Tibial nerve (tissue), 4 donors: ENCODE measurements at regions not wholly inside any gene's neighbourhood (a gene's known extent, or its start where the extent isn't known, plus 50 kb on each side); places are given as distances from the start of the nearest gene placed in this dataset.

Source experiments
- DNase-seq, 2 donors: peaks; one replicate each; pipeline ENCODE4 v3.0.0-alpha.2; 2019; ENCODE audit warnings: low spot score in 2 of 2
- H3K27ac ChIP-seq, 4 donors: fragments of 200-600 bp; sonication (generic) in 3 of 4; one replicate each; pipeline ENCODE4 v1.5.1; 2017 to 2019; ENCODE audit warnings: mild to moderate bottlenecking in 1 of 4
- H3K27me3 ChIP-seq, 2 donors: fragments of 200-600 bp; sonication (generic) in 1 of 2; one replicate each; pipeline versions ENCODE4 v1.5.1 to v1.6.0; 2017 to 2019
- H3K36me3 ChIP-seq, 3 donors: fragments of 200-600 bp; sonication (generic); one replicate each; pipeline ENCODE4 v1.5.1; 2018 to 2019
- H3K4me1 ChIP-seq, 4 donors: fragments of 200-600 bp; sonication (generic) in 3 of 4; one replicate each; pipeline ENCODE4 v1.5.1; 2017 to 2019
- H3K4me3 ChIP-seq, 4 donors: fragments of 200-600 bp; sonication (generic) in 3 of 4; one replicate each; pipeline ENCODE4 v1.5.1; 2017 to 2019; ENCODE audit warnings: mild to moderate bottlenecking in 1 of 4, moderate library complexity in 1 of 4
- H3K9me3 ChIP-seq, 4 donors: fragments of 200-600 bp; sonication (generic) in 3 of 4; one replicate each; pipeline ENCODE4 v1.5.1; 2017 to 2019
- EP300 ChIP-seq, 2 donors: sonication (generic); formaldehyde crosslinking; IDR thresholded peaks; one replicate each; pipeline ENCODE4 v1.6.1; 2017; ENCODE audit warnings: antibody characterized with exemption in 2 of 2, mild to moderate bottlenecking in 1 of 2
- POLR2A ChIP-seq, 2 donors: fragments of 450-650 bp; IDR thresholded peaks; one replicate each; pipeline ENCODE4 v1.6.1; 2017; ENCODE audit warnings: antibody characterized with exemption in 2 of 2, mild to moderate bottlenecking in 2 of 2, moderate library complexity in 2 of 2
- WGBS, 2 donors: methylation state at CpG; one replicate each; pipeline ENCODE4 v1.1.5; 2018; 5-methylcytosine and 5-hydroxymethylcytosine counted together
- TF ChIP-seq, protein P1 (sequence below), 5 experiments: fragments of 200-600 bp in 3 of 5; fragments of 450-650 bp in 2 of 5; sonication (generic) in 3 of 5; IDR thresholded peaks; one replicate each; pipeline ENCODE4 v1.5.1; 2016 to 2019; ENCODE audit warnings: antibody characterized with exemption in 5 of 5, mild to moderate bottlenecking in 3 of 5, moderate library complexity in 2 of 5

DNA sequence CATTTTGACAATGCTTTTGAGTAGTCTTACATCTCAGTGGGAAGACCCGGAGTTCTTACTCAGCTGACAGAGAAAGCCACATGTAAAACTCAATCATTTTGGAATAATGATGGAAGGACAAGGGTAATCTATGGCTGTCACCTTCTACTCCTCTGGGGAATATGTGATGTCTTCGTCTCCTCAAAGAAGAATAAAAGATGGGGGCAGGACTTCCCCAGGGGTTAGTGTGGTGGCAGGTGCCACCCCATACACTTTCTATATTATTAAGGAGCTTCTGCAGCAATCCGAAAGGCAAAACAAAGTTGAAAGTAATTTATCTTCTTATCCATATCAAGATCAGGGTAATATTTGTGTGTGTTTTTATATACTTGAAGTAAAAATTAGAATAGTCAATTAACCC, 180.4 kb upstream of the TOPAZ1 start:
- DNase-seq: no peak
- Histone ChIP-seq H3K36me3 (no peaks in the 10 kb centered on the region), H3K4me1 (peaks cover 0 to 13% (median 0%) of the 10 kb centered on the region in 4 donors), H3K4me3 (no peak overlapping the region), H3K27ac (no peak overlapping the region), H3K27me3 (no peaks in the 10 kb centered on the region), H3K9me3 (no peaks in the 10 kb centered on the region)
- 80 to 83% methylated on average over 3 of the region's 3 CpGs for WGBS, 2 donors
- no peak for TF ChIP-seq POLR2A (IDR thresholded peaks at IDR 0.05)
- TF ChIP-seq, protein P1, sequence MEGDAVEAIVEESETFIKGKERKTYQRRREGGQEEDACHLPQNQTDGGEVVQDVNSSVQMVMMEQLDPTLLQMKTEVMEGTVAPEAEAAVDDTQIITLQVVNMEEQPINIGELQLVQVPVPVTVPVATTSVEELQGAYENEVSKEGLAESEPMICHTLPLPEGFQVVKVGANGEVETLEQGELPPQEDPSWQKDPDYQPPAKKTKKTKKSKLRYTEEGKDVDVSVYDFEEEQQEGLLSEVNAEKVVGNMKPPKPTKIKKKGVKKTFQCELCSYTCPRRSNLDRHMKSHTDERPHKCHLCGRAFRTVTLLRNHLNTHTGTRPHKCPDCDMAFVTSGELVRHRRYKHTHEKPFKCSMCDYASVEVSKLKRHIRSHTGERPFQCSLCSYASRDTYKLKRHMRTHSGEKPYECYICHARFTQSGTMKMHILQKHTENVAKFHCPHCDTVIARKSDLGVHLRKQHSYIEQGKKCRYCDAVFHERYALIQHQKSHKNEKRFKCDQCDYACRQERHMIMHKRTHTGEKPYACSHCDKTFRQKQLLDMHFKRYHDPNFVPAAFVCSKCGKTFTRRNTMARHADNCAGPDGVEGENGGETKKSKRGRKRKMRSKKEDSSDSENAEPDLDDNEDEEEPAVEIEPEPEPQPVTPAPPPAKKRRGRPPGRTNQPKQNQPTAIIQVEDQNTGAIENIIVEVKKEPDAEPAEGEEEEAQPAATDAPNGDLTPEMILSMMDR (IDR thresholded peaks at IDR 0.05): no peak

DNA sequence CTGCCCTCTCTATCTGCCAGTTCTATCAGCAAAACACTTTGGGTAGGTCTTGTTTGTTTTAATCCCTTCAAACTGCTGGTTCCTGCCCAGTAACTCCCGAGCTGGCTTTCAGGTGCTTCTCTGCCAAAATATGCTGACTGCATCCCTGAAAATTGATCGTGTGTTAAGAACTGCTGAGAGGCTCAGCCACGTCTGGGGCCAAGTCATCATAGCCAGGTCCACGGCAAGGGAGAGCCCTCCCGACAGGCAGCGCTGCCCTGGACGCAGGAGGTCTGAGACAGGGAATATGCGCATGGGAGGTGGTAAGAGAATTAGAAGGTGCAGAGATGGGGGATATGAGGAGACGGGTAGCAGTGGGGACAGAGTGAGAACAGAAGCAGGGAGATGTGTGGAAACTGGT, 179.7 kb upstream of the TOPAZ1 start:
- no peaks in the 10 kb centered on the region for H3K36me3 ChIP-seq
- no peak overlapping the region for H3K27ac ChIP-seq
- WGBS, 2 donors: 57 to 65% methylated on average over 9 of the region's 9 CpGs
- no peaks in the 10 kb centered on the region for H3K27me3 ChIP-seq
- H3K4me1 ChIP-seq: peaks cover 0 to 13% (median 0%) of the 10 kb centered on the region in 4 donors
- TF ChIP-seq EP300 (IDR thresholded peaks at IDR 0.05): no peak
- TF ChIP-seq, protein P1 (IDR thresholded peaks at IDR 0.05): no peak
- TF ChIP-seq POLR2A (IDR thresholded peaks at IDR 0.05): no peak
- DNase-seq: no peak
- no peak overlapping the region for H3K4me3 ChIP-seq
- H3K9me3 ChIP-seq: no peaks in the 10 kb centered on the region

DNA sequence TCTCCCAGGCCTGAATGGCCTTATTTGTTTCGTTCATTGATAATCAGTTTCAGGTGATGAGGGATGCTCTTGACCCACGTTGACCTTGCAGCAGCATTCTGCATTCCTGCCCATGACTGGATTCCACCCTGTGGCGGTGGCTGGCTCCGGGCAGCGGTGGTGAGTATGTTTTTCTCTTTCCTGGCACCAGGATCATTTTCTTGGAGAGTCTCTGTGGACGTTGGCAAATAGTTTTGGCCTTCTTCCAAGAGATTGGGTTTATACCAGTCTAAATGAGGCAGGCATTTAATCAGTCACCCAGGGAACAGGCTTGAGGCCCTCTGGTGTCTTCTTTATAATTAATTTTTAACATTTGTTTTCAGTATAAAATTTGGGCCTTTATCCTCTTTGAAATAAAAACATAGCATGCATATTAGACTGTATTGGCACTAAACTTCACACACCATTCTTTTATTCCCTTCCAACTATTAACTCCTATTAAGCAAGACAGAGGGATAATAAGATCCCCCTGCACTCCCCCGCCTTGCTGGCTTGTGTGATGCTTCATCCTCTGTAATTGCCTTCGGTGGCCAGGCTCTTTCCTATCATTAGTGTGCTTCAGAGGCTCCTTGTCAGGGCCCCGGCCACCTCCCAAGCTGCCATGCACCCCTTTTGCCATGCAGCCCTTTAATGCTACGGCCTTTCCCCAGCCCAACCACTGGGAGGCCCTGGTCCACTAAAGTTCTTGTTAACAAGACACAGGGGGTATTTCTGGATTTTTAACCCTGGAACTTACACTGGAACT, 176.2 kb upstream of the TOPAZ1 start:
- TF ChIP-seq POLR2A (IDR thresholded peaks at IDR 0.05) (no peak), EP300 (IDR thresholded peaks at IDR 0.05) (no peak)
- TF ChIP-seq, protein P1 (IDR thresholded peaks at IDR 0.05): no peak
- H3K36me3 ChIP-seq: no peaks in the 10 kb centered on the region
- no peak overlapping the region for H3K4me3 ChIP-seq
- H3K4me1 ChIP-seq: peaks cover 0 to 13% (median 0%) of the 10 kb centered on the region in 4 donors
- WGBS, 2 donors: 50 to 56% methylated on average over 10 of the region's 10 CpGs
- H3K9me3 ChIP-seq: no peaks in the 10 kb centered on the region
- no peak overlapping the region for H3K27ac ChIP-seq
- no peaks in the 10 kb centered on the region for H3K27me3 ChIP-seq
- DNase-seq: no peak

DNA sequence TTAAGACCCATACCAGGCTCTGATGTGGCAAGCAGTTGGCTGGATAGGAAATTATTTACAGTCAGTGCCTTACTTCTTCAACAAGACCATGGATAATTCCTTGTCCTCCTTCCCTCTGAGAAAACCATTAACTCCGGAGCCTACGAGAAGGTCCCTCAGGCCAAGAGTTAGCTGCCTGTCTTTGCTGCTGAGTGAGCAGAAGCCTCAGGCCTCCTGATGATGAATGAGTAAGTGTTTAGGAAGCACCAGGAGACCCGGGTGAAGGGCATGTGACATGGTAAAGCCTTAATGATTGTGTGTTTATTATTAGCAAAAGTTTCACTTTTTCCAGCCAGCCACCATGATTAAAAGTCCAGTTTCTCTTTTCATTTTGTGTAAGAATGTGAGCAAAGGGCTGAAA, 174.9 kb upstream of the TOPAZ1 start:
- H3K9me3 ChIP-seq: no peaks in the 10 kb centered on the region
- 63 to 74% methylated on average over 3 of the region's 3 CpGs for WGBS, 2 donors

DNA sequence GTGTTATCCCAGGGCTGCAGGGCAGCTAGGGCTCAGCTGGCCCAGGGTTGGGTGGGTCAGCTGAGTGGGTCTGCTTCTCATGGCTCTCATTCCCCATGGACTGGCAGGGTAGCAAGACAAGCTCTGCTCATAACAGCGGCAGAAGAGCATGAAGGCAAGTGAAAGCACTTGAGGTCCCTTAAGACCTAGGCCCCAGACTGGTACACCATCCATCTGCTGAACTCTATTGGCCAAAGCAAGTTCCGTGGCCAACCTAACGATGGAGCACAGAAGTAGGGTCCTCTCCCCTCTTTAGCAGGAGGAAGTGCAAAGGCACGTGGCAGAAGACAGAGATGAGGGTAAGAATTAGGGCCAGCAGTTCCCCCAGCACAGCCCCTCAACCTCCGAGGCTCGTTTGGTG, 174.3 kb upstream of the TOPAZ1 start:
- Histone ChIP-seq H3K9me3 (no peaks in the 10 kb centered on the region), H3K27me3 (no peaks in the 10 kb centered on the region), H3K4me3 (no peak overlapping the region), H3K36me3 (no peaks in the 10 kb centered on the region), H3K27ac (no peak overlapping the region), H3K4me1 (peaks cover 0 to 13% (median 0%) of the 10 kb centered on the region in 4 donors)
- 84 to 86% methylated on average over 6 of the region's 6 CpGs for WGBS, 2 donors
- no peak for TF ChIP-seq EP300 (IDR thresholded peaks at IDR 0.05)
- TF ChIP-seq POLR2A (IDR thresholded peaks at IDR 0.05): no peak
- TF ChIP-seq, protein P1 (IDR thresholded peaks at IDR 0.05): no peak
- DNase-seq: no peak

More for the DNA sequence above, 174.9 kb upstream of the TOPAZ1 start:
- DNase-seq: no peak
- Histone ChIP-seq H3K4me1 (peaks cover 0 to 13% (median 0%) of the 10 kb centered on the region in 4 donors), H3K36me3 (no peaks in the 10 kb centered on the region), H3K27ac (no peak overlapping the region), H3K4me3 (no peak overlapping the region), H3K27me3 (no peaks in the 10 kb centered on the region)
- no peak for TF ChIP-seq POLR2A (IDR thresholded peaks at IDR 0.05)
